T-helper 2 cell treated with Interferon-gamma antibody and Interleukin-4, amounts not matched to agents 100 ng/mL and 5 ng/mL, for 36 hours (primary cell): ENCODE measurements at regions not wholly inside any gene's neighbourhood (a gene's known extent, or its start where the extent isn't known, plus 50 kb on each side); places are given as distances from the start of the nearest gene placed in this dataset.
"Not testable (repeated sequence)": the region's sequence is repeated elsewhere in the genome, so short reads cannot be mapped to it uniquely, and the experiment has no call there.

Experiments used
- intact Hi-C: fragments of 100-400 bp; cut with micrococcal nuclease; formaldehyde crosslinking; loops from one replicate; pipeline ENCODE4 v1.15.1; 2023

DNA sequence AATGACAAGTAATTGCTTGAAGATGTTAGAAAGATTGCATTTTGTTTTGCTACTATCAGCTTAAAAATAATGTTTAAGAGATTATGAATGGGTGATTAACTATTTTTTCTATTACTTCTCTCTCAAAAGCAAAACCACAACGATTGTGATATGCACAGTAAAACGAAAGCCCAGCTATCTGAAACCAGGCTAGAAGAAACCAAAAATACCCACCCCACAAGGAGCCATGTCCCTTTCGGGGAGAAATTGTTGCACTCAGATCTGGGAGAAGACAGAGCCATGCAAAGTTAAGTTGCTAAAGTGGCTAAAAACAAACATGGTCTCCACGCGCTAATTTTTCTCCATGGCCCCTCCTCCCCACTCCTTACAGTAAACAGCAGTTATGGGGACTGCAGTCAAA, 173.6 kb downstream of the RPS24 start:
- intact Hi-C loops: no loop called here

DNA sequence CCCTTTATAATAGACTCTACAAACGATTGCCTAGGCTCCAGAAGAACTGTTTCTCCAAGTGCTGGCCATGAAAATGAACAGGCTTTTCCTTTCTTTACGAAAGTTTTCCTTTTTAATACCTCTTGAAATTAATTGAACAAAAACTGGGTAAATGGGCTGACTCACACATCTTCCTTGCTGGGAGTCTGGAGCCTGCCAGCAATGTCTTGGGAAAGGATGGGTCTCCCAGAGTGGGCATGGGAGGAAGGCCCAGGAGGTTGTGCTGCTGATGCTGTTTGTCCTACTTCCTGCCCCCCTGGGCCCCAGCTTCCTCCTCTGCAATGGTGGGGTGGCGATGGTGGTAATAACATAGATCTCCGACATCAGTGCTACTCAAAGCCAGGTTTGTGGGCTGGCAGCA, 174.1 kb downstream of the RPS24 start:
- intact Hi-C loops: no loop called here

DNA sequence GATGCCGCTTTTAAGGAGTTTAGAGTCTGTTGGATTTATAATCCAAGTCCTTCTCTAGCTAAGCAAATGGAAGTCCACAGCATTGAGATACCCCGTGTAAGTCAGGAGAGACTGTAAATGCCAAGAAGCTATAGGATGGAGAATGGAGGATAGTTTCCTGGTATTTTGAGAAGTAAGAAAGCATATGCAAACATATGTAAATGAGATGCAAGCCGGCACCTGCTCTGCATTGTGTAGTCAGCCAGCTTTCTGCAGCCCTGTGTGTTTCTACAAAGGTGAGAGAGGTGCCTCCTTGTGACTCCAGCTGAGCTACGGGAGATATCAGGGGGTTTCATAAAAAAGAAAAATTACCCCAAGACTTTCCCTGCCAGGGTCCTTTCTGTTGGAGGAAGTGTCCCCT, 176.3 kb downstream of the RPS24 start:
- intact Hi-C loops: loop anchor here (5.0 kb wide), 1 partner anchor 987 kb away; no protein-coding TSS in a partner anchor

DNA sequence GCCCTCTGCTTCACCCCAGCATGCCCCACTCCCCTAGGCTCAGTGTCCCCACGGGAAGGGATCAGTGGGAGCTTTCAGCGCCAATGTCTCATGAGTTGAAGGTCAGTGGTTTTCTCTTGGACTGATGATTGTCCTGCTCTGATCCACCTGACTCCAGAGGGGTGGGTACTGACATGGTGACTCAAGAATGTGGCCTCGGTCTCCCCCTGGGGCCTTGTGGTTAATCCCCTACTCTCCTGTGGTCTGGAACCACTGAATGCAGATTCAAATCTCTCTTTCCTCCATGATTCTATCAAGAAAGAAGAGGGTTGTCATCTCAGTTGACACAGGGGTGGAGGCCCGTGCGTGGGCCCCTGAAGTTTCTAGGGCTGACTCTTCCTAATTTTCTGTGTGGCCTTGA, 176.9 kb downstream of the RPS24 start:
- intact Hi-C loops: loop anchor here (5.0 kb wide), 1 partner anchor 987 kb away; no protein-coding TSS in a partner anchor

DNA sequence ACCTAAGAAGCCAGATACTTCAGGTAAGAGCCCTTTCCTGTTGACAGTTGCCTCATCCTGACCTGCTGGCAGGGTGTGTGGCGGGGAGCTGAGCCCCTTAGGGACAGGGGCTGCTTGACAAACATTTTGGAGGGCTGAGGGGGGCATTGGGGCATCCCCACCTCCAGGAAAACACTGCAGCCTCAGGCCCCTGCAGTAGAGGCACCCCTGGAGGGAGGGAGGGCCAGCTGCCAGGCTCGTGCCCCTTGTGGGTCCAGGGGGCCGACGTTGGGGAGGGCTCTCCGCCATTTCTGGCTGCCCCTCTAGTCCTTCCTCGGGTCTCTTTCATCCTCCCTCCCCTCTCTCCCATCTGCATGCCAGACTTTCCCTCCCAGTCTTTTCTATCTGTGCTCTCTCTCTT, 177.3 kb downstream of the RPS24 start:
- intact Hi-C loops: loop anchor here (5.0 kb wide), 1 partner anchor 986 kb away; no protein-coding TSS in a partner anchor

DNA sequence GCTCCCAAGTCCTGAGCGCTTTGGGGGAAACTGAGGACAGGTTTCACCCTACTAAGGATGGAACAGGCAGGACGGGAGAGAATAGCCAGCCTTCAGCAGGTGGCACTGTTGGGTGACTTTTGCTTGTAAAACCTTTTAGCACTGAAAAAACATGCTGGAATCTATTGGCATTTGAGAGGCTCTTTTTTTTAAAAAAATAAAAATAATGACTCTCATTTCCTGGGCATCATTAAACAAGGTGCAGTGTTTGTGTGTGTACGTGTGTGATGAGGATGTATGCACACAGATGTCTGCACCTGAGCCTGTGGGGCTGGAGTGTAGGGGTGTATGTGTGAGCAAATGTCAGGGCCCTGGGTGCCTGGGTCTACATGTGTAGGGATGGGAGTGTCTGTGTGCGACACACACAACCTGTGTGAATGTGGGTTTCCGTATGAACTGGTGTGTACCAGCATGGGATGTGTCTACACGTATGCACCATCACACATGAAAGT, 177.9 kb downstream of the RPS24 start:
- intact Hi-C loops: loop anchor here (5.0 kb wide), 1 partner anchor 986 kb away; no protein-coding TSS in a partner anchor

DNA sequence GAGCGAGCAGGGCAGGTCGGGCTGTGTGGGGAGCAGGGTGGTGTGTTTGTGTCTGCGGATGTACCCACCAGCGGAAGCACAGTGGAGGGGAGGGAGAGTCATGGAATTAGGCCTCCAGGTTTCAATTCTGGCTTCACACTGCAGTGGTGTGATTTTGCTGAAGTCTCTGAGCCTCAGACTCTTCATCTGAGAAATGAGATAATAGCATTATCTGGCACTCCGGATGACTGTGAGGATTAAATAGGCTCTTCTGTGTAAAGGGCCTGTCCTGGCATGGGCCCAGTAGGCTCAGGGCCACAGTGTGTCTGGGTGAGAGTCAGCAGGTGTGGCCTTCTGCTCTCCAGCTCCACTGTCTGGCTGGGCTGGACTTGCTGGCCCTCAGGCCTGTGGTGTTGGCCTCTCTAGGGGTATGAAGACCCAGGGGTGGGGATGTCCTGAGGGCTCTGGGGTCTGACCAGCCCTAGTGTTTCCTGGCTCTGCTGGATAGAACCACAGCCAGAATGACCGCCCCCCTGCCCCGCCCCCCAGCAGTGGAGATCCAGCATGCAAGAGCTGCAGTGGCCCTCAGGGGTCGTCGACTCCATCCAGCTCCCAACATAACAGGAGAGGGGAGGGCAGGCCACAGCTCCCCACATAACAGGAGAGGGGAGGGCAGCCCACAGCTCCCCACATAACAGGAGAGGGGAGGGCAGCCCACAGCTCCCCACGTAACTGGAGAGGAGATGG, 178.6 kb downstream of the RPS24 start:
- intact Hi-C loops: loop anchor here (5.0 kb wide), 1 partner anchor 985 kb away; no protein-coding TSS in a partner anchor

DNA sequence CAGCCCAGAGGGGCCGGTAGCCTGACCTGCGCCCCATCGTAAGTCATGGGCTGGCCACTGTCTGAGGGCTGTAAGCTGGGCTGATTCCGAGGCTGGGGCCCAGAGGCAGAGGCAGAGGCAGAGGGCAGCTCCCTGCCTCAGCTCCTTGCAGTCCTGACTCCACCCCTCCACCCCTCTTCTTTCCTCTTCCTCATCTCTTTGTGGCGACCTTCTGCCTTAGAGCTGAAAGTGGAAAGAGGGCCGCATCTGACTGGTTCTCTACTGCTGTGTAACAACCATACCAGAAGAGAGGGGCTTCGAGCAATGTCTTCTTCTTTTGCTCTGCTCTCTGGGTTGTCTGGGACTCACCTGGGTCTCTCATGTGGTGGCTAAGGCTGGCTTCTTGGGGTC, 179.1 kb downstream of the RPS24 start:
- intact Hi-C loops: loop anchor here (5.0 kb wide), 1 partner anchor 985 kb away; no protein-coding TSS in a partner anchor

DNA sequence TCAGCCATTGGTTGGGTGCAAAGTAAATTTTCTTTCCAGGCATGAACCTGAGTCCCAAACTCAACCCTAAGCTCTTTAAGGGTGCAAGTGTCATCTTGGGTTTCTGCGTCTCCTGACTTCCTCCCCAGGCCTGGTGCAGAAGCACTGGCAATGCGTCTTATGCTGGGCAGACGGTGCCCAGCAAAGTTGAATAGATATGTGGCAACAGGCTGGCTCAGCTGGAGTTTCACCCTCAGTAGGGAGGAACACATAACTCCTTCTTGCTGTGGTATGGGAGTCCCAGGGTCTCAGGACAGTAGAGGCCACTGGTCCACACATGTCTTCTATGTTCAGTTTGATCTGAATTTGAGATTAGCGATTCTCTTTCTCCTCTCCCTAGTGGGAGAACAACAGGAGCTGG, 181.3 kb downstream of the RPS24 start:
- intact Hi-C loops: loop anchor here (5.0 kb wide), 1 partner anchor 982 kb away; no protein-coding TSS in a partner anchor

DNA sequence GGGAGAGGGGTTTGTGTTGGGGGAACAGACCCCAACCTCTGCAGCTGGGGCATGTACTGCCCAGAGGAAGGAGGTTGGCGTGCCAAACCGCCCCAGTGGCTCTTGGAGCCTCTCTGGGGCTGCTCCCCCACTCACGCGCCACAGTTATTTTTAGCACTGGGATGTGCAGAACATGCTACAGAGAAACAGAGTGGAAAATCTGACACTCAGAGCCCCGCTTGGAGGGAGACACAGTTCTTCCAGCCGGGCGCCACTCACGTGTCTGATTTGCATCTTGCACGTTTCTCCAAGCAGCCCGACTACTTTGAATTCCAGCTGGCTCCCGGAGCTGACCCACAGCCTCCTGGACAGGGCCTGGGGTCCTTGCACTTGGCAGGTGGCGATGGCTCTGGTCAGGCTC, 182.0 kb downstream of the RPS24 start:
- intact Hi-C loops: no loop called here

DNA sequence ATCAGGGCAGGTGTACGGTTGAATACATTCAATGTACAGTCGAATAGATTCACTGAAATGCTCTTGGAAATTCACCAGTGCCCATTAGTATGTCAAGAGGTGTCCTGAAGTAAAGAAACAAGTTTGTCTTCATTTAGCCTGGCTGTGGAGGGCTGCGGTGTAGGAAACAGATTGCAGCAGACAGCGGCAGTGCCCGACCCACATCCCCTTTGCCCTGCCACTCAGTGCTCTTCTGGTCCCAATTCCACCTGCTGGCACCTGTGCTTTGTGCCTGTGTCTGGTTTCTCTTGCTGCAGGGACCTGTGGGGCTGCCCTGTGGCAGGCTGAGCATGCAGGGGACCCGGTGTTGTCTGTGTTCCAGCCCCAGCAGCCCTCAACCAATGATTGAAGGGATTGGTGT, 183.7 kb downstream of the RPS24 start:
- intact Hi-C loops: no loop called here

DNA sequence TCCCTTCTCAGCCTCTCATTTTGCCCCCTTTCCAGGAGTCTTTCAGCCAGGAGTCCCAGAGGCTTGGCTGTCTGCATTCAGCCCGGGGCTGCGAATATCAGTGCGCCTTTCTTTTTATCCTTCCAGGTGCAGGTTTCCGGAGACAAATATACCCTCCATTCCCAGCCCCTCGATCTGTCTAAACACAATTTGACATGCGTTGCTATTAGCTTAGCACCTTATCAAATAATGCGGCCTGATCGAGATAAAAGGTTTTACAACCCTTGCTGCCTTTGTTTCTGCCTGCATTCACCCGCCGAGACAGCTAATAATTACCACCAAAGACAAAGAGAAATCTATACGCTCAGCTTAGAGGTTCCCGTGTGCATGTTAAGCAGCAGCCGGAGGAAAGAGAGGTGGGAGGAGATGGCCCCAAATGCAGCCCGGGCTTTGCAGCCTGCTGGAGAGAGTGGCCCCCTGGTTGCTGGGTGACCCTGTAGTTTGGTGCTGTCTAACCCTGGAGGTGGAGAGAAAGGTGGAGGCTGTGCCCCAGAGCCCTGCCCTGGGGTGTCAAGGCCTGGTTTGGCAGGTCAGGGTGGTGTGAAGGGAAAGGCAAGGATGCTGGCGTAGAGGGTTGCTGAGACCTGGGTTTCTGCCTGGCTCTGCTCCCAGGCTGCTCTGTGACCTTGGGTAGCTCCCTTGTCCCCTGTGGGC, 185.3 kb downstream of the RPS24 start:
- intact Hi-C loops: no loop called here

DNA sequence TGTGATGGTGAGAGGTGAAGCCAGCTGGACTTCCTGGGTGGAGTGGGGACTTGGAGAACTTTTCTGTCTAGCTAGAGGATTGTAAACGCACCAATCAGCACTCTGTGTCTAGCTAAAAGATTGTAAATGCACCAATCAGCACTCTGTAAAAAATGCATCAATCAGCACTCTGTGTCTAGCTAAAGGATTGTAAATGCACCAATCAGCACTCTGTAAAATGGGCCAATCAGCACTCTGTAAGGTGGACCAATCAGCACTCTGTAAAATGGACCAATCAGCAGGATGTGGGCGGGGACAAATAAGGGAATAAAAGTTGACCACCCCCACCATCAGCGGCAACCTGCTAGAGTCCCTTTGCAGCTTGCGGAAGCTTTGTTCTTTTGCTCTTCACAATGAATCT, 185.9 kb downstream of the RPS24 start:
- intact Hi-C loops: not testable (repeated sequence)

DNA sequence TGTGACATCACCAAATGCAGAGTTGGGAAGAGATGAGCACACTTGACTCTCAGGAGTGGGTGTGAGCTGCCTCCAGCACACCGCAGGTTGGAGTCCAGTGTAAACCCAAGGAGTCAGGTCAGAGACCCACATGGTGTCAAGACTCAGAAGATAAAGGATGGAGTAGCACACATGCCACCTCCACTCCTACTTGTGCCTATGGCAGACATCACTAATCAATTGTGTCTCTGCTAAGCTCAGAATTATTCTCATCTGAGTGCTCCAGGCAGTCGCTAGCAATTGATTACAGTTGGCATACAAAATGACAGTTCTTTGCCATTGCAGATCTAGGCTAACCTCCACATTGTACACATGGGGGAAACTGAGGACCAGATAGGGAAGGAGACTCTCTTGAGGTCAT, 187.1 kb downstream of the RPS24 start:
- intact Hi-C loops: no loop called here

DNA sequence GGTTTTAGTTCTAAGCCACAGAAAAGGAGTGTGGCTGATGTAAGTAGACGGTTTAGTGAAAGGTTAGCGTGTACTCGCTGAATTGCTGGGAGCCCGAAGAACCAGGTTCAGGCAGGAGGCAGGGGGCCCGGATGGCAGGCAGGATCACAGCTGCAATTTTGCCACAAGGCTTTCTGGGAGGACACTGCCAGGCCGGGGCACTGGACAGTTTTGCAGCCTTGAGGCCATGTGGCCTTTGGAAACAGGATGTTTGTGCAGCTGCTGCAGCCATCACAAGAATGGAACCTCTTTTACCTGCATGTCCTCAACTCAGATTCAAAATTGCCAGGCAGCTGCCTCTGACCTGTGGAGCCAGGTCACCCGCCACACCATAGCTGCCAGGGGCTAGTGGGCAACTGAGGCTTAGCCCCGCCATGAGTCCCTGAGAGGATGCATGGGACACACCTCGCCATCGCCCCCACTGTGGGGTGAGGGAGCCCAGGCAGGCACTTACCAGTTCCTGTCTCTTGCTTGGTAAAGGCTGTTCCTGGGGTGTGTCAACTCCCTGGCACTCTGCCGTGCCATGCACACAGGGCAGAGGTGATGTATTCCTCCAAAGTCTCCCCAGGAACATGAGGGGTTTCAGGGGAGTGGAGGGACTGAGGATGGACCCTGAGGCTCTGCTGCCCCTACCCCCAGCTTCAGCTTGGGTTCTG, 188.6 kb downstream of the RPS24 start:
- intact Hi-C loops: no loop called here

DNA sequence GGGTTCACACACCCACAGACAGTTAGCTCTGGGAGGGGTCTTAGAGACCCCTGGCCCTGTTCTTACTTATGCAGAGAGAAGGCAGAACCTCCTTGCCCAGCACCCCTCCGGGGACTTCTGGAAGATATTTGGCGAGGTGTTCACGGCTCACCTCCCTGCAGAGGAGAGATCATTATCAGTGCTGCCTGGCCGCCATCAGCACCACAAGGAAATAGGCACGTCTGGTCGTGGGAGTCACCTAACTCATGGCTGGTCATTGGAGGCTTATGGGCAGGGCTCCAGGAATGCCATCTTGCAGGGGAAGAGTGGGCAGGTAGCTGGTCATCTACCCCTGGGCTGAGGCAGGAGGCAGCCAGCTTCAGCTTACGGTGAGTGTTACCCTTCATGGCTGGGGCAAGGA, 189.4 kb downstream of the RPS24 start:
- intact Hi-C loops: no loop called here

DNA sequence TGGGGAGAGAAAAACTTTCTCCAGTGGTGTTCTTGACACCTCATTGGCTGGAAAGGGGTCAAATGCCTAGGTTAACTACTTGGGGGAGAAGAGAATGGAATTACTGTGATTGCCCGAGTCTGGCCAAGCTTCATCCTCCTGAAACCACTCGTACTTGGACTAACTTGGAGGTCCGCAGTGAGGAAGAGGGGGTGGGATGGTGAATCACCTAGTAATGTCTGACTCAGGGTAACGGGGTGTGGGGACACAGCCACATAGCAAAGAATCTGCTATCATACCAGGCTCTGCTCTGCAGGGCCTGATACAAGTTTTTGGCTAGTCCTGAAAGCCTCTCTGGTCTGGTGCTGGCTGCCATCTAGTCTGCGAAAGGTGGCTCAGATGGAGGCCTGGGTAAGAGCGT, 190.9 kb downstream of the RPS24 start:
- intact Hi-C loops: no loop called here

DNA sequence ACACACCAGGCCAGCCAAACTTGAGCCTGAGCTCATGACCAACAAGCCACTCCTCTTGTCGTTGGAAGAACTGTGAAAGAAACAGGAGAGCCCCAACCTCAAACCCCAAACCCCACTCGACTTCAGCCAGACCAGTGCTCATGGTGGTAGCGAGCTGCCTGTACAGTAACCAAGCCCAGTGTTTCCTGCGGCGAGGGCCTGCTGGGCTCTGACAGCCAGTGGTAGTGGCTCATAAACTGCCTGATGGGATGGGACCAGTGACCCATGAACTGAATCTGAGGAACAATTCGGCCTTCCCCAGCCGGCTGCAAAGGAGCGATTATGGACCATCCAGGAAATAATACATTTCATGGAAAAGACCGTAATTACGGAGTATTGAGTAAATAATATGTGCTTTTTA, 191.9 kb downstream of the RPS24 start:
- intact Hi-C loops: no loop called here

DNA sequence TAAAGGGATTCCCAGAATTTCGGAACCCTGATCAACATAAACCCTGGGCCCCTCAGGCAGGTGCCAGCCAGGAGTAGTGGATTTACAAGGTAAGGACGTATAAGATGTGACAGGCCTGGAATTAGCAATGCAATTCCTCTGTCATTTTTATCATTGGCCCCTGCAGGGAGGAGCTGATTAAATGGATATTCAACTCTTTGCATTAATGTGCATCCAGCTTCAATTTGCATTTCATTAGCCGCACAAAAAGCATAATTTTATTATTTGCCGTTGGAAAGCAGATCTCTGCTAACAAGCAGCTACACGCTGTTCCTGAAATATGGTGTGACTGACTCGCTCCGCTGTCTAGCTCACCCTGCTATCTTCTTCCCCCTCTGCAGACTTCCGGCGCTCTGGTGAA, 195.8 kb downstream of the RPS24 start:
- intact Hi-C loops: no loop called here

DNA sequence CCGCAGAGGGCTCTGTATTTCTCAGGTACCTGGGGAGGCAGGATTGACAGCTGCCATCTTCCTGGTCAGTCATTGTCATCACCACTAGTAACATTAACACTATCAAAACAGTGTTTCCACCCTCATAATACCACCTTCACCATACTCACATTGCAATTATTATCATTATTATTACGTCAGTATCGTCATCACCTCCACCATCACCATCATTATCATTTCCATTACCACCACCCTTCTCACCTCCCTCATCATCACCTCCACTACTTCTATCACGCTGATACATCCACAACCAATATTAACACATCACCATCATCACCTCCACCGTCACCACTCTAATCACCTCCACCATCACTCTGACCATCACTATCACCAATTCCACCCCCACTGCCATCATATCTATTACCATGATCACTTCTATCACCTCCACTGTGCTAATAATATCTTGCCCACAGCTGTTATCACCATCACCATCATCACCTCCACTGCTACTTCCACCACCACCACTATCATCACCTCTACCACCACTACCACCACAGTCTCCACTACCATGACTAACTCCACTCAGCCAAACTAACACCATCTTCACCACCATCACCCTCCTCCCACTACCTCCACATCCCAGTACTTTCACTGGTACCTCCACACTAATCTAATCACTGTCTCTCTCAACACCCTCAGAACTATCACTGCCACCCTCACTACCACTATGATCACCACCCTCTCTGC, 196.4 kb downstream of the RPS24 start:
- intact Hi-C loops: no loop called here

DNA sequence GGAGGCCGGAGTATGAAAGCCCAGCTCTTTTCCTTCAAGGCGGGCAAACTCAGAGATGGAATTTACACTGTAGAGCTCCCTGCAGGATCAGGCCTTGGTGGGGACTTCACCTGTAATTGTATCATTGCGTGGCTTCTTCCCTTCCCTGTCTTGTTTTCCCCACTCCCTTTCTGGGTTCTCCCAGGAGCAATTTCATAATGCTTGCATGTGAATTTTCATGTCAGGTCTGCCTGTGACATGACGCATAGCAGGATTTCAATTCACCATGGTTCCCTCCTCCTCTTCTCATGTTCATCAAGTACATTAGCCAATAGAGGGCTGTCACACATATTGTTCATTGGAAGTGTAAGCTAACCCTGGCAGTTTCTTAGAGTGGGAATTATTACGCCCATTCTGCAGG, 197.7 kb downstream of the RPS24 start:
- intact Hi-C loops: no loop called here
